CD14-positive monocyte (primary cell): ENCODE measurements at regions not wholly inside any gene's neighbourhood (a gene's known extent, or its start where the extent isn't known, plus 50 kb on each side); places are given as distances from the start of the nearest gene placed in this dataset.

Source experiments
- DNase-seq, 3 donors: peaks; one replicate each; pipeline ENCODE4 v3.0.0-alpha.2; 2011 to 2022
- H2AFZ ChIP-seq: 2 replicates; pipeline ENCODE4 v1.6.0; 2012; ENCODE audit warnings: mild to moderate bottlenecking, low read depth, low read length, inconsistent platforms; ENCODE audit not compliant: insufficient read depth, poor library complexity, severe bottlenecking
- H3K27ac ChIP-seq, 2 donors: 1 replicate in 1 of 2; 2 replicates in 1 of 2; pipeline ENCODE4 v1.5.1; 2012 to 2013; ENCODE audit warnings: low read length in 2 of 2, control low read depth in 1 of 2, inconsistent platforms in 1 of 2, low read depth in 1 of 2, mild to moderate bottlenecking in 1 of 2
- H3K27me3 ChIP-seq, 2 donors: one replicate each; pipeline versions ENCODE4 v1.6.0 to v1.6.1; 2011 to 2013; ENCODE audit warnings: low read length in 2 of 2; ENCODE audit not compliant: control insufficient read depth in 2 of 2, insufficient read depth in 2 of 2
- H3K36me3 ChIP-seq, 2 donors: replicated peaks in 1 of 2; 1 replicate in 1 of 2; 2 replicates in 1 of 2; pipeline versions ENCODE4 v1.5.1 to v1.6.1; 2012 to 2013; ENCODE audit warnings: low read length in 2 of 2, control low read depth in 1 of 2, inconsistent platforms in 1 of 2, mild to moderate bottlenecking in 1 of 2; ENCODE audit not compliant: insufficient read depth in 2 of 2, control insufficient read depth in 1 of 2
- H3K4me1 ChIP-seq, 2 donors: 1 replicate in 1 of 2; 2 replicates in 1 of 2; pipeline versions ENCODE4 v1.5.1 to v1.6.1; 2012 to 2013; ENCODE audit warnings: low read length in 2 of 2, control low read depth in 1 of 2, inconsistent platforms in 1 of 2, mild to moderate bottlenecking in 1 of 2, moderate library complexity in 1 of 2; ENCODE audit not compliant: insufficient read depth in 2 of 2, control insufficient read depth in 1 of 2
- H3K4me2 ChIP-seq: replicated peaks from 2 replicates; pipeline ENCODE3; 2012; ENCODE audit warnings: low read length, moderate library complexity, mild to moderate bottlenecking; ENCODE audit not compliant: poor library complexity, severe bottlenecking; ENCODE audit errors: extremely low read depth
- H3K4me3 ChIP-seq, 3 experiments: fragments of 200-600 bp in 1 of 3; sonication (generic) in 1 of 3; replicated peaks in 1 of 3; 1 replicate in 2 of 3; 2 replicates in 1 of 3; pipeline ENCODE4 v1.5.1; 2011 to 2013; ENCODE audit warnings: low read length in 3 of 3, mild to moderate bottlenecking in 3 of 3, control low read depth in 2 of 3, low read depth in 2 of 3, inconsistent platforms in 1 of 3, moderate library complexity in 1 of 3
- H3K79me2 ChIP-seq: 2 replicates; pipeline ENCODE4 v1.6.0; 2012; ENCODE audit warnings: mild to moderate bottlenecking, control low read depth, inconsistent platforms, low read length, moderate library complexity; ENCODE audit not compliant: insufficient read depth
- H3K9ac ChIP-seq: 2 replicates; pipeline ENCODE4 v1.6.0; 2017; ENCODE audit warnings: low read length, mild to moderate bottlenecking; ENCODE audit not compliant: insufficient read depth, poor library complexity, severe bottlenecking
- H3K9me3 ChIP-seq, 2 donors: replicated peaks in 1 of 2; 1 replicate in 1 of 2; 2 replicates in 1 of 2; pipeline versions ENCODE4 v1.5.1 to v1.6.1; 2012 to 2013; ENCODE audit warnings: low read length in 2 of 2, control low read depth in 1 of 2; ENCODE audit not compliant: control insufficient read depth in 1 of 2, insufficient read depth in 1 of 2
- H4K20me1 ChIP-seq: 2 replicates; pipeline ENCODE4 v1.6.0; 2012; ENCODE audit warnings: mild to moderate bottlenecking, low read length, control low read depth, moderate library complexity; ENCODE audit not compliant: insufficient read depth
- H3K27ac Mint-ChIP-seq, 7 donors: one replicate each; pipeline ENCODE4 v1.8.0; 2020; ENCODE audit warnings: mild to moderate bottlenecking in 7 of 7, mixed read lengths in 7 of 7, moderate library complexity in 6 of 7, inconsistent platforms in 2 of 7
- H3K27me3 Mint-ChIP-seq, 3 donors: one replicate each; pipeline ENCODE4 v1.8.0; 2021 to 2022; ENCODE audit warnings: low read depth in 3 of 3, mild to moderate bottlenecking in 3 of 3, mixed read lengths in 3 of 3, moderate library complexity in 3 of 3, inconsistent platforms in 1 of 3
- H3K36me3 Mint-ChIP-seq, 2 donors: one replicate each; pipeline ENCODE4 v1.8.0; 2020; ENCODE audit warnings: mixed read lengths in 2 of 2, inconsistent platforms in 1 of 2, mild to moderate bottlenecking in 1 of 2
- H3K4me1 Mint-ChIP-seq: one replicate; pipeline ENCODE4 v1.8.0; 2020; ENCODE audit warnings: mild to moderate bottlenecking, mixed read lengths
- H3K4me3 Mint-ChIP-seq, 2 donors: one replicate each; pipeline ENCODE4 v1.8.0; 2020; ENCODE audit warnings: mild to moderate bottlenecking in 2 of 2, mixed read lengths in 2 of 2, moderate library complexity in 1 of 2
- H3K9me3 Mint-ChIP-seq, 7 donors: one replicate each; pipeline ENCODE4 v1.8.0; 2020 to 2022; ENCODE audit warnings: mixed read lengths in 7 of 7, mild to moderate bottlenecking in 6 of 7, moderate library complexity in 6 of 7, inconsistent platforms in 2 of 7
- WGBS: methylation state at CpG from one replicate; pipeline ENCODE4 v1.1.5; 2013; ENCODE audit warnings: missing lambda C conversion rate; ENCODE audit not compliant: insufficient coverage; 5-methylcytosine and 5-hydroxymethylcytosine counted together
- intact Hi-C, 2 donors: fragments of 100-400 bp; cut with micrococcal nuclease; formaldehyde crosslinking; loops; one replicate each; pipeline versions ENCODE4 v1.15.0 to v1.15.1; 2023
- TF ChIP-seq, protein P1 (sequence below): fragments of 200-600 bp; IDR thresholded peaks from one replicate; pipeline ENCODE4 v1.8.0; 2022; ENCODE audit warnings: antibody characterized with exemption, mild to moderate bottlenecking

DNA sequence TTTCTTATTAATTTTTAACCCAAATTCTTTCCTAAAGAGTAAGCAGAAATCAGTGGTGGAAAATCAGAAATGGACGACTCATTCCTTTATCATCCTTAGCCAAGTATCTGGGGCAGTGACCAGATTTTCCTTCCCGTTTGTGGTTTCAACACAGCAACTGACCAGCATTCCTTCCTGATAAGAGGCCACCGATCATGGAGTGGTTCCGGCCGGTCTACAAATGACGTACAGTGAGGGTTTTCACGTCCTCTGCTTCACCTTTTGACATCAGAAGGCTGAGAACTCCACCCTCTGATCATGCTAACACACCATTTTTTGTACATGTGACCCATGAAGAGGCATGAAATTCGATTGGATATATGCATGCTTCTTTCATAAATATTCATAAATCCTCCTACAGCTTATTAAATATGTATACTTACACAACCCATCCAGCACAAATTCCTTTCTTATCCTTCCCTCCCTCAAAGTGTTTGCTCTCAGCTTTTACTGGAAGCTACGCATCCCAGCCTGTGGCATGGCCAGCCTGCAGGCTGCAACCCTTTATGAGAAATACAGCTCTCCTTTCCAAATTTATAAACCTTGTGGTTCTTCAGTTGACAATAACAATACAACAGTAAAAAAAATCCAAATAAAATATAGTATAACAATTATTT lies 173.0 kb upstream of the CASK start:
- Histone ChIP-seq H2AFZ (no peak overlapping the region), H3K9me3 (no peaks in the 10 kb centered on the region), H3K4me1 (peaks cover 0 to 3% of the 10 kb centered on the region in 2 donors), H3K79me2 (no peaks in the 10 kb centered on the region), H3K27me3 (no peaks in the 10 kb centered on the region), H3K27ac (no peak overlapping the region), H3K4me2 (no peak overlapping the region), H3K9ac (no peak overlapping the region), H4K20me1 (no peaks in the 10 kb centered on the region), H3K4me3 (no peak overlapping the region), H3K36me3 (no peaks in the 10 kb centered on the region)
- Mint-ChIP-seq H3K36me3 (no peaks in the 10 kb centered on the region), H3K27me3 (peaks cover 0 to 4% (median 3%) of the 10 kb centered on the region in 3 donors), H3K4me1 (peaks cover 12% of the 10 kb centered on the region), H3K27ac (no peak overlapping the region), H3K9me3 (peaks cover 0 to 3% (median 0%) of the 10 kb centered on the region in 7 donors), H3K4me3 (no peak overlapping the region)
- intact Hi-C loops = no loop called here
- WGBS = no CpG with 5 or more reads among the region's 9 CpGs
- DNase-seq = no peak
- TF ChIP-seq, protein P1, sequence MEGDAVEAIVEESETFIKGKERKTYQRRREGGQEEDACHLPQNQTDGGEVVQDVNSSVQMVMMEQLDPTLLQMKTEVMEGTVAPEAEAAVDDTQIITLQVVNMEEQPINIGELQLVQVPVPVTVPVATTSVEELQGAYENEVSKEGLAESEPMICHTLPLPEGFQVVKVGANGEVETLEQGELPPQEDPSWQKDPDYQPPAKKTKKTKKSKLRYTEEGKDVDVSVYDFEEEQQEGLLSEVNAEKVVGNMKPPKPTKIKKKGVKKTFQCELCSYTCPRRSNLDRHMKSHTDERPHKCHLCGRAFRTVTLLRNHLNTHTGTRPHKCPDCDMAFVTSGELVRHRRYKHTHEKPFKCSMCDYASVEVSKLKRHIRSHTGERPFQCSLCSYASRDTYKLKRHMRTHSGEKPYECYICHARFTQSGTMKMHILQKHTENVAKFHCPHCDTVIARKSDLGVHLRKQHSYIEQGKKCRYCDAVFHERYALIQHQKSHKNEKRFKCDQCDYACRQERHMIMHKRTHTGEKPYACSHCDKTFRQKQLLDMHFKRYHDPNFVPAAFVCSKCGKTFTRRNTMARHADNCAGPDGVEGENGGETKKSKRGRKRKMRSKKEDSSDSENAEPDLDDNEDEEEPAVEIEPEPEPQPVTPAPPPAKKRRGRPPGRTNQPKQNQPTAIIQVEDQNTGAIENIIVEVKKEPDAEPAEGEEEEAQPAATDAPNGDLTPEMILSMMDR = no peak

DNA sequence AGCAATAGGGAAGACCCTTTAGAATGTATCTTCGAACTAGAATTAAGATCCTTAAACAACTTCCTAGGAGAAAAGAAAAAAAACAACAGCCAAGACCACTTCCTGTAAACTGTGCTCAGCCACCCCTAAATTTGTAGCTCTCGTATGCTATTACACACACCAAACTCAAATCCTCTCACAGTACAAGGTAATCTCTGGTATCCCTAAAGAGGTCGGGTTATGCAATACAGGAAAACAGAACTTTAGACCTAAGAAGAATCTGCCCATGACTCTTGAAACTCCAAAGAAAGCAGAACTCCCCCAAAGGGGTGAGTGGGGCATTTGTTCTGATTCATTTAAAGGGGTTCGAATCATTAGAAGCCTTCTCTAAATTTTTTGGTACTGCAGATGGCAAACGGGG lies 170.9 kb upstream of the CASK start:
- no peak overlapping the region for H3K27ac Mint-ChIP-seq
- no peaks in the 10 kb centered on the region for H3K27me3 ChIP-seq
- no peak overlapping the region for H2AFZ ChIP-seq
- no peak overlapping the region for H3K4me3 ChIP-seq
- peaks cover 12% of the 10 kb centered on the region for H3K4me1 Mint-ChIP-seq
- no peaks in the 10 kb centered on the region for H3K9me3 ChIP-seq
- peaks cover 0 to 3% (median 0%) of the 10 kb centered on the region in 7 donors for H3K9me3 Mint-ChIP-seq
- no peak overlapping the region for H3K9ac ChIP-seq
- H3K4me2 ChIP-seq = no peak overlapping the region
- H4K20me1 ChIP-seq = no peaks in the 10 kb centered on the region
- DNase-seq = peak in 2 of 3 donors; percentile 0 to 16
- no peak overlapping the region for H3K4me3 Mint-ChIP-seq
- no peaks in the 10 kb centered on the region for H3K36me3 ChIP-seq
- intact Hi-C loops = no loop called here
- H3K27me3 Mint-ChIP-seq = peaks cover 0 to 4% (median 3%) of the 10 kb centered on the region in 3 donors
- TF ChIP-seq, protein P1 = no peak
- WGBS = no CpG with 5 or more reads among the region's 5 CpGs
- peaks cover 0 to 3% of the 10 kb centered on the region in 2 donors for H3K4me1 ChIP-seq
- H3K27ac ChIP-seq = no peak overlapping the region
- no peaks in the 10 kb centered on the region for H3K79me2 ChIP-seq
- no peaks in the 10 kb centered on the region for H3K36me3 Mint-ChIP-seq
